22Rv1 (cell line): ENCODE measurements at regions not wholly inside any gene's neighbourhood (a gene's known extent, or its start where the extent isn't known, plus 50 kb on each side); places are given as distances from the start of the nearest gene placed in this dataset.
"Not testable (repeated sequence)": the region's sequence is repeated elsewhere in the genome, so short reads cannot be mapped to it uniquely, and the experiment has no call there.

Experiments
- CTCF ChIP-seq: fragments of 450-650 bp; IDR thresholded peaks from 2 replicates; pipeline ENCODE4 v1.5.1; 2017; ENCODE audit warnings: mild to moderate bottlenecking
- ZFX ChIP-seq: fragments of 450-650 bp; IDR thresholded peaks from 2 replicates; pipeline ENCODE4 v1.6.1; 2017; ENCODE audit warnings: antibody characterized with exemption, borderline replicate concordance

- not testable (repeated sequence) for TF ChIP-seq CTCF, ZFX
Observed at GRCh38 chr1:241438686-241439085, 80.9 kb downstream of the FH start.
